AG09309 (cell line): ENCODE measurements at regions not wholly inside any gene's neighbourhood (a gene's known extent, or its start where the extent isn't known, plus 50 kb on each side); places are given as distances from the start of the nearest gene placed in this dataset.

Experiments used
- DNase-seq: peaks from one replicate; pipeline ENCODE4 v3.0.0-alpha.2; 2010; ENCODE audit warnings: low read depth
- H3K4me3 ChIP-seq: 2 replicates; pipeline ENCODE4 v1.5.1; 2011; ENCODE audit warnings: mild to moderate bottlenecking, low read depth, low read length, moderate library complexity; ENCODE audit not compliant: control insufficient read depth
- CTCF ChIP-seq: IDR thresholded peaks from 2 replicates; pipeline ENCODE4 v1.5.1; 2011; ENCODE audit warnings: mild to moderate bottlenecking, low read depth, low read length, inconsistent platforms; ENCODE audit not compliant: insufficient read depth, control insufficient read depth; ENCODE audit errors: missing control alignments

GRCh38 chr5:164010900-164011299 is 505.5 kb downstream of the MAT2B start:
- H3K4me3 ChIP-seq = no peak overlapping the region
- DNase-seq = no peak
- no peak for TF ChIP-seq CTCF

- no peak for TF ChIP-seq CTCF
- no peak overlapping the region for H3K4me3 ChIP-seq
- no peak for DNase-seq
These were observed 507.0 kb downstream of the MAT2B start for GRCh38 chr5:164012371-164012770.

GRCh38 chr5:164013077-164013670 is 507.8 kb downstream of the MAT2B start:
- DNase-seq = peak; percentile 41
- no peak overlapping the region for H3K4me3 ChIP-seq
- peak; percentile 61 for TF ChIP-seq CTCF

GRCh38 chr5:164020116-164020515 is 514.7 kb downstream of the MAT2B start:
- DNase-seq = no peak
- no peak overlapping the region for H3K4me3 ChIP-seq
- no peak for TF ChIP-seq CTCF

GRCh38 chr5:164027738-164028137 is 522.3 kb downstream of the MAT2B start:
- no peak for DNase-seq
- no peak for TF ChIP-seq CTCF
- H3K4me3 ChIP-seq = no peak overlapping the region

GRCh38 chr5:164038128-164038783 is 532.8 kb downstream of the MAT2B start:
- H3K4me3 ChIP-seq = no peak overlapping the region
- no peak for TF ChIP-seq CTCF
- no peak for DNase-seq

- DNase-seq = no peak
- H3K4me3 ChIP-seq = no peak overlapping the region
- TF ChIP-seq CTCF = no peak
These were observed 535.7 kb downstream of the MAT2B start for GRCh38 chr5:164041105-164041504.
